GM12878 (cell line): ENCODE measurements at regions not wholly inside any gene's neighbourhood (a gene's known extent, or its start where the extent isn't known, plus 50 kb on each side); places are given as distances from the start of the nearest gene placed in this dataset.

ENCODE experiments used
- BCL3 ChIP-seq: IDR thresholded peaks from 2 replicates; pipeline ENCODE4 v1.6.1; 2011; ENCODE audit warnings: borderline replicate concordance, low read depth, mild to moderate bottlenecking, moderate library complexity, low read length; ENCODE audit not compliant: insufficient read depth, poor library complexity, severe bottlenecking
- CHD4 ChIP-seq: fragments of 200-600 bp; sonication (generic); IDR thresholded peaks from 2 replicates; pipeline ENCODE4 v1.6.1; 2016; ENCODE audit warnings: mild to moderate bottlenecking
- EED ChIP-seq: sonication (generic); IDR thresholded peaks from 2 replicates; pipeline ENCODE4 v1.6.1; 2016; ENCODE audit warnings: antibody characterized with exemption, low read depth
- EGR1 ChIP-seq, 2 experiments: IDR thresholded peaks; 1 replicate in 1 of 2; 2 replicates in 1 of 2; pipeline ENCODE4 v1.6.1; 2011 to 2012; ENCODE audit warnings: low read depth in 2 of 2, low read length in 2 of 2, borderline replicate concordance in 1 of 2, mild to moderate bottlenecking in 1 of 2, moderate library complexity in 1 of 2
- EP300 ChIP-seq, 2 experiments: fragments of 150-350 bp in 1 of 2; IDR thresholded peaks; 2 replicates each; pipeline ENCODE4 v1.6.1; 2011 to 2012; ENCODE audit warnings: low read depth in 2 of 2, low read length in 2 of 2, borderline replicate concordance in 1 of 2, improper control_type of control experiment in 1 of 2, inconsistent platforms in 1 of 2; ENCODE audit not compliant: control insufficient read depth in 1 of 2
- MTA3 ChIP-seq: IDR thresholded peaks from 2 replicates; pipeline ENCODE4 v1.6.1; 2012; ENCODE audit warnings: low read length, inconsistent platforms, borderline replicate concordance
- MXI1 ChIP-seq: fragments of 150-350 bp; IDR thresholded peaks from 2 replicates; pipeline ENCODE4 v1.6.1; 2011; ENCODE audit warnings: low read depth, mild to moderate bottlenecking, inconsistent platforms, low read length, improper control_type of control experiment
- MYB ChIP-seq: fragments of 150-350 bp; IDR thresholded peaks from 2 replicates; pipeline ENCODE4 v1.6.1; 2014; ENCODE audit warnings: mild to moderate bottlenecking, low read depth, low read length, borderline replicate concordance
- NFYA ChIP-seq: IDR thresholded peaks from 2 replicates; pipeline ENCODE4 v1.6.1; 2011; ENCODE audit warnings: low read depth, mild to moderate bottlenecking, low read length, improper control_type of control experiment, borderline replicate concordance
- NFYB ChIP-seq: IDR thresholded peaks from 2 replicates; pipeline ENCODE4 v1.6.1; 2011; ENCODE audit warnings: low read depth, mild to moderate bottlenecking, low read length, improper control_type of control experiment, moderate library complexity; ENCODE audit not compliant: insufficient read depth
- NR2F1 ChIP-seq: fragments of 450-650 bp; conservative IDR thresholded peaks from 2 replicates; pipeline ENCODE4 v1.6.1; 2017; ENCODE audit warnings: mild to moderate bottlenecking
- POLR2AphosphoS2 ChIP-seq: IDR thresholded peaks from 2 replicates; pipeline ENCODE4 v1.6.1; 2011; ENCODE audit warnings: low read depth, mild to moderate bottlenecking, low read length, improper control_type of control experiment, moderate library complexity
- RAD51 ChIP-seq: fragments of 450-650 bp; IDR thresholded peaks from 2 replicates; pipeline ENCODE4 v1.6.1; 2016; ENCODE audit warnings: moderate library complexity, mild to moderate bottlenecking, inconsistent platforms
- RBBP5 ChIP-seq: fragments of 200-600 bp; sonication (generic); conservative IDR thresholded peaks from 2 replicates; pipeline ENCODE4 v1.6.1; 2016
- SMARCA5 ChIP-seq: fragments of 450-650 bp; IDR thresholded peaks from 2 replicates; pipeline ENCODE4 v1.6.1; 2017; ENCODE audit warnings: mild to moderate bottlenecking
- STAT3 ChIP-seq: IDR thresholded peaks from 2 replicates; pipeline ENCODE4 v1.6.1; 2011; ENCODE audit warnings: low read depth, low read length, improper control_type of control experiment
- TCF12 ChIP-seq: IDR thresholded peaks from 2 replicates; pipeline ENCODE4 v1.6.1; 2011; ENCODE audit warnings: low read depth, mild to moderate bottlenecking, low read length
- ZBED1 ChIP-seq: IDR thresholded peaks from 2 replicates; pipeline ENCODE4 v1.6.1; 2016; ENCODE audit warnings: borderline replicate concordance
- ZZZ3 ChIP-seq: IDR thresholded peaks from 2 replicates; pipeline ENCODE4 v1.6.1; 2011; ENCODE audit warnings: low read depth; ENCODE audit not compliant: control insufficient read depth, insufficient read length
- TF ChIP-seq, protein P1 (sequence below): fragments of 450-650 bp; IDR thresholded peaks from 2 replicates; pipeline ENCODE4 v1.6.1; 2018; ENCODE audit warnings: borderline replicate concordance, mild to moderate bottlenecking; ENCODE audit not compliant: partially characterized antibody
- TF ChIP-seq, protein P2 (sequence below): fragments of 450-650 bp; formaldehyde crosslinking; IDR thresholded peaks from 2 replicates; pipeline ENCODE4 v1.5.0; 2022; ENCODE audit warnings: mild to moderate bottlenecking, missing genetic modification characterization
- TF ChIP-seq, protein P3 (sequence below): fragments of 150-350 bp; IDR thresholded peaks from 2 replicates; pipeline ENCODE4 v1.6.1; 2014; ENCODE audit warnings: mild to moderate bottlenecking, low read depth, low read length

GRCh38 chr2:12430407-12431133, 286.2 kb upstream of the TRIB2 start (continued):
- TF ChIP-seq EGR1 (IDR thresholded peaks at IDR 0.05; ENCODE audit: borderline replicate concordance in 1 of 2, low read depth in 2 of 2, low read length in 2 of 2): no peak
- no peak for TF ChIP-seq EP300 (IDR thresholded peaks at IDR 0.05; ENCODE audit: borderline replicate concordance in 1 of 2, control insufficient read depth in 1 of 2, low read depth in 2 of 2, low read length in 2 of 2)
- TF ChIP-seq POLR2AphosphoS2: no peak
- TF ChIP-seq MTA3: no peak
- TF ChIP-seq, protein P1, sequence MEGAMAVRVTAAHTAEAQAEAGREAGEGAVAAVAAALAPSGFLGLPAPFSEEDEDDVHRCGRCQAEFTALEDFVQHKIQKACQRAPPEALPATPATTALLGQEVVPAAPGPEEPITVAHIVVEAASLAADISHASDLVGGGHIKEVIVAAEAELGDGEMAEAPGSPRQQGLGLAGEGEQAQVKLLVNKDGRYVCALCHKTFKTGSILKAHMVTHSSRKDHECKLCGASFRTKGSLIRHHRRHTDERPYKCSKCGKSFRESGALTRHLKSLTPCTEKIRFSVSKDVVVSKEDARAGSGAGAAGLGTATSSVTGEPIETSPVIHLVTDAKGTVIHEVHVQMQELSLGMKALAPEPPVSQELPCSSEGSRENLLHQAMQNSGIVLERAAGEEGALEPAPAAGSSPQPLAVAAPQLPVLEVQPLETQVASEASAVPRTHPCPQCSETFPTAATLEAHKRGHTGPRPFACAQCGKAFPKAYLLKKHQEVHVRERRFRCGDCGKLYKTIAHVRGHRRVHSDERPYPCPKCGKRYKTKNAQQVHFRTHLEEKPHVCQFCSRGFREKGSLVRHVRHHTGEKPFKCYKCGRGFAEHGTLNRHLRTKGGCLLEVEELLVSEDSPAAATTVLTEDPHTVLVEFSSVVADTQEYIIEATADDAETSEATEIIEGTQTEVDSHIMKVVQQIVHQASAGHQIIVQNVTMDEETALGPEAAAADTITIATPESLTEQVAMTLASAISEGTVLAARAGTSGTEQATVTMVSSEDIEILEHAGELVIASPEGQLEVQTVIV: no peak
- no peak for TF ChIP-seq NR2F1
- 0 out of 2 replicates have a peak, but pooled peaks have one; percentile 46 for TF ChIP-seq EED
- 0 out of 2 replicates have a peak, but pooled peaks have one; percentile 18 for TF ChIP-seq RAD51
- TF ChIP-seq BCL3: no peak
- TF ChIP-seq, protein P2, sequence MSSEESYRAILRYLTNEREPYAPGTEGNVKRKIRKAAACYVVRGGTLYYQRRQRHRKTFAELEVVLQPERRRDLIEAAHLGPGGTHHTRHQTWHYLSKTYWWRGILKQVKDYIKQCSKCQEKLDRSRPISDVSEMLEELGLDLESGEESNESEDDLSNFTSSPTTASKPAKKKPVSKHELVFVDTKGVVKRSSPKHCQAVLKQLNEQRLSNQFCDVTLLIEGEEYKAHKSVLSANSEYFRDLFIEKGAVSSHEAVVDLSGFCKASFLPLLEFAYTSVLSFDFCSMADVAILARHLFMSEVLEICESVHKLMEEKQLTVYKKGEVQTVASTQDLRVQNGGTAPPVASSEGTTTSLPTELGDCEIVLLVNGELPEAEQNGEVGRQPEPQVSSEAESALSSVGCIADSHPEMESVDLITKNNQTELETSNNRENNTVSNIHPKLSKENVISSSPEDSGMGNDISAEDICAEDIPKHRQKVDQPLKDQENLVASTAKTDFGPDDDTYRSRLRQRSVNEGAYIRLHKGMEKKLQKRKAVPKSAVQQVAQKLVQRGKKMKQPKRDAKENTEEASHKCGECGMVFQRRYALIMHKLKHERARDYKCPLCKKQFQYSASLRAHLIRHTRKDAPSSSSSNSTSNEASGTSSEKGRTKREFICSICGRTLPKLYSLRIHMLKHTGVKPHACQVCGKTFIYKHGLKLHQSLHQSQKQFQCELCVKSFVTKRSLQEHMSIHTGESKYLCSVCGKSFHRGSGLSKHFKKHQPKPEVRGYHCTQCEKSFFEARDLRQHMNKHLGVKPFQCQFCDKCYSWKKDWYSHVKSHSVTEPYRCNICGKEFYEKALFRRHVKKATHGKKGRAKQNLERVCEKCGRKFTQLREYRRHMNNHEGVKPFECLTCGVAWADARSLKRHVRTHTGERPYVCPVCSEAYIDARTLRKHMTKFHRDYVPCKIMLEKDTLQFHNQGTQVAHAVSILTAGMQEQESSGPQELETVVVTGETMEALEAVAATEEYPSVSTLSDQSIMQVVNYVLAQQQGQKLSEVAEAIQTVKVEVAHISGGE (CRISPR knock-in tag): no peak
- TF ChIP-seq ZBED1: no peak
- no peak for TF ChIP-seq MXI1
- no peak for TF ChIP-seq MYB
- 0 out of 2 replicates have a peak, but pooled peaks have one; percentile 26 for TF ChIP-seq NFYB
- TF ChIP-seq CHD4: no peak
- peak; percentile 26; the same call in 1 of the 2 replicates for TF ChIP-seq SMARCA5
- TF ChIP-seq STAT3: no peak
- TF ChIP-seq, protein P3, sequence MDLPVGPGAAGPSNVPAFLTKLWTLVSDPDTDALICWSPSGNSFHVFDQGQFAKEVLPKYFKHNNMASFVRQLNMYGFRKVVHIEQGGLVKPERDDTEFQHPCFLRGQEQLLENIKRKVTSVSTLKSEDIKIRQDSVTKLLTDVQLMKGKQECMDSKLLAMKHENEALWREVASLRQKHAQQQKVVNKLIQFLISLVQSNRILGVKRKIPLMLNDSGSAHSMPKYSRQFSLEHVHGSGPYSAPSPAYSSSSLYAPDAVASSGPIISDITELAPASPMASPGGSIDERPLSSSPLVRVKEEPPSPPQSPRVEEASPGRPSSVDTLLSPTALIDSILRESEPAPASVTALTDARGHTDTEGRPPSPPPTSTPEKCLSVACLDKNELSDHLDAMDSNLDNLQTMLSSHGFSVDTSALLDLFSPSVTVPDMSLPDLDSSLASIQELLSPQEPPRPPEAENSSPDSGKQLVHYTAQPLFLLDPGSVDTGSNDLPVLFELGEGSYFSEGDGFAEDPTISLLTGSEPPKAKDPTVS: peak; percentile 93
- no peak for TF ChIP-seq NFYA
- no peak for TF ChIP-seq ZZZ3
- no peak for TF ChIP-seq TCF12
- no peak for TF ChIP-seq RBBP5
